Dermis blood vessel endothelial cell (primary cell): ENCODE measurements at regions not wholly inside any gene's neighbourhood (a gene's known extent, or its start where the extent isn't known, plus 50 kb on each side); places are given as distances from the start of the nearest gene placed in this dataset.

Source experiments
- DNase-seq: peaks from one replicate; pipeline ENCODE4 v3.0.0; 2010

DNA sequence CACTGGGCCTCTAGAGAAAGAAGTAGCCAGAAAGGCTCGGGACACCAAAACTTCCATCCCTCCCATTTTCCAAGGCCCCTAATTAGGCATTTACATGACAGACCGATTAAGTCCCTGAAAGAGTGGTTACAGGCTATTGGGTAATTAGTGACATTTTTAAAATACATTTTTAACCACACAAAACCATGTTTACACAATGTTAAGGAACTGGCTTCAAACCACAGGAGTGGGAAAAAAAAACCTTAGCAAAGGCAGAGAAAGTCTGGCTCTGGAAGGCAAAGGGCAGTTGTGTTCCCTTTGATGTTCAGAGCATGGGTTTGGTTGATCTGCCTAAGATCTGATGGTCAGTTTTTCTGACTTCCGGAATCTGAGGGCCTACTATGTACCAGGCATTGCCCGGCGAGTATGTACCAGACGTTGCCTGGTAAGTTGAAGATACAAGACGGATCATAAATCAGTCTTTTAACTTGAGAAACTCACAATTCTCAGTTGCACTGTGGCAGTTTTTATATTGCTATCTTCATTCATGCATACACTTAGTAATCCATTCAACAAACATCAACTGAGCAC is 576.5 kb downstream of the MED13L start:
- DNase-seq: no peak

DNA sequence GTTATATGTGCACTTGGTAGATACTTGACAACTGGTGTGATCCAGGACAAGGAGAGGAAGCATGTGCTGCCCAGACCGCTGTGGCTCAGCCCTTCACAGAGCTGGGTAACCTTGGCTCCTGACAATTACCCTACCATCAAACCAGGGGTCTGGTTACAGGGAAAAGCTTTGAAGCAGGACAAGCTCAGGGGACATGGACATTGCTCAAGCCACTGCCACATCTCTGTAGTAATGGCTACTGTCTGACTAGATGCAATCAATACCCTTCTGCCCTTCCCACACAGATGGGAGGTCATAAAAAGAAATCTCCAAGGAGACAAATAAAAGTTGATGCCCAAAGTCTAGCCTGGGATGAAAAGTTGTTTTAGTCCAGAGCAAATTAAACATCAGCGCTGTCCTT is 577.4 kb downstream of the MED13L start:
- DNase-seq: no peak

DNA sequence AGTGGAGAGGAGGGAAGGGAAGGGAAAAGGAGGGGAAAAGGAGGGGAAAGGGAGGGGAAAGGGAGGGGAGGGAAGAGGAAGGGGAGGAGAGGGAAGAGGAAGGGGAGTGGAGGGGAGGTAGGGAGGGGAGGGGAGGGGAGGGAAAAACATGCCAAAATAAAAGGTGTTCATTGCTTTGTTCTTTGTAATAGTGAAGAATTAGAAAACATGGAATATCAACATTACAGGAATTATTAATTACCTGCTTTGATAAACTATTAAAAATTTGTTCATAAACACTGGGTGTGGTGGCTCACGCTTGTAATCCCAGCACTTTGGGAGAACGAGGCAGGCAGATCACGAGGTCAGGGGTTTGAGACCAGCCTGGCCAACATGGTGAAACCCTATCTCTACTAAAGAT is 579.2 kb downstream of the MED13L start:
- no peak for DNase-seq

DNA sequence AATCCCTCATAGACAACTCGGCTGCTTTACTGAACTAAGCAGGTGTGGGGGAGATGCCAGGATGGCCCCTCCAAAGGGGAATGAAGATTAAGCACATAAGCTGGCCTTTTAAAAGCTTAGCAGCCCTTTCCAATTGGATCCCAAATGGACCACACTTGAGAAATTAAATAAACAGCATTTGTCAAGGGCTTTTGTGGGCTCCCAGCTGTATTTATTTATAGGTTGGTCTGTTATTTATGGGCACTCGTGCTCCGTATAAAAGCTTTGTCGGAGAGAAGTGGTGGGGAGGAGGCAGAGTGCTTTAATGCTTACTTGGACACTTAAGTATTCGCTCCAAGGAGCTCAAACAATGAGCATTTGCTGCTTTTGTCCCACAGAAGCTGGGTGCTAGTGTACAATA is 580.2 kb downstream of the MED13L start:
- no peak for DNase-seq

- no peak for DNase-seq
Measured at GRCh38 chr12:115694564-115694963, 582.9 kb downstream of the MED13L start.

DNA sequence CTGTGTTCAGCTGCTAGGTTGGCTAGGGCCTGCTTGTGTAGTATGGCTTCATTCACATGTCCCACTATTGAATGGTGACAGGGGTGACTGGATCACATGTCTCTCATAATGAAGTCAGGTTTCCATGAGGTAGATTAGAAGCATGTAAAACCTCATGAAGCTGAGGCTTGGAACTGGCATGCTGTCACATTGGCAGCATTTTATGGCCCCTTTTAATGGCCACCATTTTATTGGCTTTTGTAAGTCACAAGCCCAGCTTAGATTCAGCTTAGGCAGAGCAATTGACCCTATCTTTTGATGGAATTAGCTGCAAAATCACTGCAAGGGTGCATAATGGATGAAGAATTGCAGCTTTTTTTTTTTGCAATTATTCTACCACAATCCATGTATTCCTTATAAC is 583.5 kb downstream of the MED13L start:
- DNase-seq: no peak

DNA sequence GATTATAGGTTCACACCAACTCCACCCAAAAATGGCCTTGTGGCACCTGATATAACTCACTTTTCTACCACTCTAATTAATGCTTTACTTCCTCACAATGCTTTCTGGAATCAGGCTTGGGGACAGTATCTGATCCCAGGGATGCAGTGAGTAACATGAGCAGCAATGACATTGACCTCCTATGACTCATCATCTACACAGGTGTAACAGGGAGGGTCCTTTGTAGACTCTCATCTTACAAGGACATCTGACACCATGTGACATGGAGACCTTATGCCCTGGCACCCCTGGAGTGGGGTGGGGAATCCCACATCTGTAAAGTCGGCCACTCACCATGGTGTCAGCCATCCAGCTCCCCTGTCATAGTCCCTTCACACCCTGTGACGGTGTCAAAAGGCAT is 586.4 kb downstream of the MED13L start:
- DNase-seq: no peak

DNA sequence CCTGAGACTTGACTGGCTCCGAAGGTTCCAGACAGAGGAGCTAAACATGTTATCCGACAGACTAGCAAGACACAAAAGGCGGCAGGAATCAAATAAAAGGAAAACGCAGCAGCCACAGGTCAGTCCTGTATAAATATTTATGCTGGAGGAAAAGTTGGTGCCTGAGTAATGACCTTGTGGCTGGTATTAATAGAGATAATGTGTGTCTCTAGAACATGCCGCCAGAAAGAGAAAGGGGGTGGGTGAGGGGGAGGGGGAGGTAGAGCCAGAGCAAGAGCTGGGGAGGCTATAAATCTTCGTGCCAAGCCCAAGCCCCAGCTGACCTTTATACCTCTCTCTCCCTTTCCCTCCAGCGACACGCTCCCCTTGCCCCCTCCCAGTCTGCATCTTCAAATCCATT is 590.4 kb downstream of the MED13L start:
- DNase-seq: no peak

DNA sequence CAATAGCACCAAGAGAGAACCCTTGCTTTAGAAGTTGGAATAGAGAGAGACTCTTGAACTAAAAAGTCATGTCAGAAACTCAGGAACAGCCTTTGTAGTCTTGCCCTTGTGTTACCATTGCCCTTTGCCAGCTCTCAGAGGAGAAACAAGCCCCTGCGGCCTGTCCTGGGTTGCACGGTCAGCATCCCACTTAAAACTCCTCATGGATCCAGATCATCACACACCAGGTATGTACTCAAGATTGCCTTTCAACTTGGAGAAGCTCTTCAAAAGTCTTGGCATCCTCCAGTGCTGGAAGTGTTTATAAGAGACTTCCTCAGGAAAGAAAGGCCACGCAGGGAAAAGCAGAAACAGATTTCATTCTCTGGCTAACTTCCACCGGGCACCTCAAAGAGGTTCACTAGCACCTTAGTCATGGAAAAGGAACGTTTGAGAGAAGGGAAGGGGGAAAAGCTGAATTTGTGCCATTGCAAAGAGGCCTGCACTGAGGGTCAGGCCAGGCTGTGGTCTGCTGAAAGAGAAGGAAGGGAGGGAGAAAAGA is 594.2 kb downstream of the MED13L start:
- no peak for DNase-seq

DNA sequence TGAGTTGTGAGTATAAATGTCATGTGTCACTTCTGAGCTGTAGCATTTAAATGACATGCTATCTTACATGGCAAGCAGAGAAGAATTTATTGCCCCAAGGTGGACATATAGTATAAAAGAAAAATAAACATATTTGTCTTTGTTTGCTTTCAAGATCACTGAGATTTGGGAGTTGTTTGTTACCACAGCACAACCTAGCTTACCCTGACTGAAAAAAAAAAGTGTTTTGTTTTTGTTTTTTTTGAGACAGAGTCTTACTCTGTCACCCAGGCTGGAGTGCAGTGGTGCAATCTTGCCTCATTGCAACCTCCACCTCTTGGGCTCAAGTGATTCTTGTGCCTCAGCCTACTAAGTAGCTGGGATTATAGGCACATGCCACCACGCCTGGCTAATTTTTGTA is 596.5 kb downstream of the MED13L start:
- DNase-seq: no peak

DNA sequence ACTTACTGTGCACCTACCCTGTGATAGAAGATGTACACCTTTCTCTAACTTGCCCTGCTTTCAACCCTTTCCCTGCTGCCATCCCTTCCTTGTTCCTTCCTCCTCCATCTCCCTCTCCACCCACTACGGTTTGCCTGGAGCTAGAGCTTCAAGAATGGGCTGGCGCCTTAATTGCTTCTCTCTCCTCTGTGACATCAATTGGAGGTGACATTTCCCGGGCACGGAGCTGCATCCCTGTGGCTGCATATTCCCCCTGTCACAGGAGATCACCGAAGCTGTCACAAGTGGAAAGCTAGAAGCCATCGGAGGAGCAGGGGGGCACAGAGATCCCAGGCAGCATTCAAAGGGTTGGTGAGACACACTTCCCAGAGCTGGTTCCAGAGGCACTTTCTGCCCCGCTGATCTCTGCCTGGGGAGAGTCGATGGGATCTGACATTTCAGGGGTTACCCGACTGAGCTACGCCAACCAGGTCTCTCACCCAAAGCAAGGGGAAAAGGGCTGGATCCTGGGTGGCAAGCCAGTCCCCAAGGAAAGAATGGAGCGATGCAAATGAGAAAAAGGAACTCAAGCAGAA is 604.9 kb downstream of the MED13L start:
- no peak for DNase-seq

DNA sequence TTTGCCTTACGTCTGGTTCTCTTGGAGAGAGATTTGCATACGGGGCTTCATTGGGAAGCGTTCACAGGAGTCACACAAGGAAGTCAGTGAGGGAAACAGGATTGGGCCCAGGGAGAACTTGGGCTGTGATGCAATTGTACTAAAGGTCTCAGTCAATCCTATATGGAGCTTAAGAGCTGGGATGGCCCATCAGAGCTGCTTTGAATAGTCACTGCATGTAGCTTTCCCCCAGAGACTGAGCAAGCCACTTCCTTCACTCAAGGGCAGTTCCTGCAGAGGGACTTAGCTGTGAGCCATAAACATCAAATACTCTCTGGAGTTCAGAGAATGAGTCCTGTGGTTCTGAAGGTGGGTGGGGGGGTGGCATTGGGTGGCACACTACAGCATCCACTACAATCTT is 605.4 kb downstream of the MED13L start:
- DNase-seq: no peak

GRCh38 chr12:115670869-115671268 is 606.6 kb downstream of the MED13L start:
- DNase-seq: no peak

- no peak for DNase-seq
Measured at GRCh38 chr12:115667116-115667515, 610.4 kb downstream of the MED13L start.

- DNase-seq: no peak
Measured at GRCh38 chr12:115666168-115666567, 611.3 kb downstream of the MED13L start.

DNA sequence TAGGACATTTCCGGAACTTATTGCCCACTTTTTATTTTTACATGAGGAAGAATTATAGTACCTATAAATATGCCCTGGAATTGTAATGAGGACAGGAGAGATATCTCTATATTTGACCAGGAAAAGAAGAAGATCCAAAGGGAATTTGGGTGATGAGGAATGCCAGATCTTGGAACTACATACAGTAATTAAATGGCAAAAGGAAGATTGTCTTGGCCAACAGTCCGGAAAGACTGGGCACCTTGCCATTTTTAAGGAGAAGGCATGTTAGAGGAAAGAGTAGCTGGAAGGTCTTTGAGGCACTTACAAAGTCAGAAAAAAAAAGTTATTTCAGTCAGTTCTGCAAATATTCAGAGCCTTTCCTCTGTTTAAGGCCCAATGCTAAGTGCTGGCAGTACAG is 616.4 kb downstream of the MED13L start:
- DNase-seq: peak; percentile 15

DNA sequence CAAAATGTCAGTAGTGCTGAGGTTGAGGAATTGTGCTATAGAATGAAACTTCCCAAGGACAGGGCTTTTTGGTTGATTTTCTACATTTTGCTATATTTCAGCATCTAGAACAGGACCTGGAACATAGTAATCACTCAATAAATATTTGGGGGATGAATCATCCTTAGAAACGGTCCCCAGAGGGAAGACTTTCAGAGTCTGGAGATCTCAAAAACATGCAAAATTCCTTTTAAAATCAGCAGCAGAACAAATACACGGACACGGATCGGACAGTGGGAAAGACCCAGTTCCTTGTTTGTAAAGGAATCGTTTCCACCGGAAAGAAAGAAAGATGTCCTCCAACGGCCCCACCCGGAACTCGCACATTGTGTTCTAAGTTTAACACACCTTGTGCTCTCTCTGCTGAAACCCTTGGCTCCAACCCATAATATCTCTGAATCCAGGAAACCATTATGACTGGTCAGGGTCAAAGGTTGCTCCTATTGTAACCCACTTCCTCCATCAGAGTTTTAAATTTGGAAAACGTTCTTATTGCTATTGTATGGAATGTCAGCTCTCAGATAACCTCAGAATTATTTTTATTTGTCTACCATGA is 617.2 kb downstream of the MED13L start:
- peak; percentile 46 for DNase-seq

- DNase-seq: no peak
Measured at GRCh38 chr12:115659422-115659821, 618.1 kb downstream of the MED13L start.

DNA sequence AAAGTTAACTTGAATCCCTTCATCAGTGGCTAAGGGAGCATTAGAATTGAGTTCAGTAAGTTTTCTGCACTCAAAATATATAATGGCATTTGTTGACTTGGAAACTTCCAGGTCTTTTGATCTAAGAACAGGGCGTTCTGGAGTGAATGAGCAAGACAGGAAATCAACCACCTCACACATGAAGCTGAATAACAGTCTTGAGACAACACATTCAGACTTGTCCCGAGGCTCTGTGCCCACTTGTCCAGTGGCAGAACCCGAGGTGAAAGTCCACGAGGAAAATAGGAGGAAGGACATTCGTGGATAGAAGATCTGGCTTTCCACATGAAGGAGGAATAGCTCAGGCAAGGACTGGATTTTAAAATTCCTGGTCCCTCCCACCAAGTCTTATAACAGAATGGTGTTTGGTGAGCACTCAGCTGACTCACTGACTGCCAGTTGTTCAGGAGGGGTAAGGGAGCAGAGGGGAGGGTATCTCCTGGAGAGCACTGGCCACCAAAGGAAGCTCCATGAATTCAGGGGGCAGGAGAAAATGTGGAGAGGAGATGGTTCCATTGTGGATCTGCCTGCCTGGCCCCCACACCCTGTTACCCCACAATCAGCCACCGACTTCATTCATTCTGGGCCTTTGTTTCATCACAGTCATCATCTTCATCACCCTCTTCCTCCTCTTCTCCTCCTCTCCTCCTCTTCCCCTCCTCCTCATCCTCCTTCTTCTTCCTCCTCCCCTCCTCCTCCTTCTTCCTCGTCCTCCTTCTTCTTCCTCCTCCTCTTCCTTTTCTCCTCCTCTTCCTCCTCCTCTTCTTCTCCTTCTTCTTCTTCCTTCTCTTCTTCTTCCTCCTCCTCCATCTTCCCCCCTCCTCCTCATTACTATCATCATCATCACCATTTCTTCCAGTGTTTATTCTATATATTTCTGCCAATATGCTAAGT is 620.1 kb downstream of the MED13L start:
- no peak for DNase-seq

DNA sequence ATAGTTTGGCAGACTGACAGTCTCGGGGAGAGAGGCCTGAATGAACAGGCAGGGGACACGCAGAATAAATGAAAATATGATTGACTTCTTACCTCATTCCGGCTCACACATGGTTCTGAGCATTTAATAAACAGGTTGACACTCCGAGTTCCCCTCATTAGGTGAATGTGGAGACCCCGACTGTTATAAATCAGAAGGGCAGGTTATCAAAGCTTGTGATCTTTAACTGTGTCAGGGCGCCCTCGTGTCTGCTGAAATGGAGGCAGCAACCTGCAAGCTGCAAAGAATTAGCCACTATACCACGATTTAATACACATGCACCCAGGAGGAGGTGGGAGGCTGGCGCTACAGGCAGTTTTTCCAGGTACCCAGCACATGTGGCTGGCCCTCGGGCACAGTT is 627.5 kb downstream of the MED13L start:
- no peak for DNase-seq

DNA sequence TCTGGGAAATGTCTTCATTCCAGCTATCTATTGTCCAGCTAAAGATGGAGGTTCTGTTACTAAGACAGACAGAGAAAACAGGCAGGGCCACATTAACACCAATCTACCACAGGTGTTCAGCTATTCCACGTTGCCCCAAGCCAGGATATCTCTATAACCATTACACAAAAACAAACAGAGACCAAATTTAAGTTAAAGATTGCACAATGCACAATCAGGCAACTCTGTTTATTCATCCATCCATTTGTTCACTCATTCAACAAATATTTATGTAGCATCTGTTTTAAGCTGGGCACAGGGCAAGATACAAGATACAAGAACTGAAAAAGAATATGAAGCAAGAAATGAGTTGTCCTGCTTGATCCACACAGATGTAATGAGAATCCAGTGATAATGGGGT is 629.0 kb downstream of the MED13L start:
- DNase-seq: no peak

DNA sequence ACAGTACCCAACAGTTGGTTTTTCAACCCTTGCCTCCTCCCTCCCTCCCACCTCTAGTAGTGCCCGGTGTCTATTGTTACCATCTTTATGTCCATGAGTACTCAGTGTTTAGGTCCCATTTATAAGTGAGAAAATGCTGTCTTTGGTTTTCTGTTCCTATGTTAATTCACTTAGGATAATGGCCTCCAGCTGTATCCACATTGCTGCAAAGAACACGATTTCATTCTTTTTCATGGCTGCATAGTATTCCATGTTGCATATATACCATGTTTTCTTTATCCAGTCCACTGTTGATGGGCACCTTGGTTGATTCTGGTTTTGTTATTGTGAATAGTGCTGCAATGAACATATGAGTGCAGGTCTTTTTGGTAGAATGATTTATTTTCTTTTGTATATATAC is 631.3 kb downstream of the MED13L start:
- no peak for DNase-seq

- no peak for DNase-seq
Measured at GRCh38 chr12:115640929-115641328, 636.6 kb downstream of the MED13L start.

DNA sequence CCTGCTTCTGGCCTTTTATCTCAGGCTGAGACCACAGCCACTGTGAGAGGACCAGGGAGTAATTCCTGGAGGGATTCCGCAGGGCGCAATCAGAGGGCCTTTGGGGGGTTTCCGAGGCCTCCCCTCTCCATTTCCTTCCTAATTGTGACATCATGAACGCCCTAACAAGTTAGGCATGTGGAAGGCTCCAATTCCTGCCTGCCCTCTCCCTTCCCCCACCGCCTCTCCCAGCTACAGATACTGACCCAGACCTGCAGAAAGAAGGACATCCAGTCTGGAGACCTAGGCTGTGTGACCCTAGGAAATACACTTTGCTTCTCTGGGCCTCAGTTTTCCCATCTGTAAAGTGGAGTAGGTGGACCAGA is 637.9 kb downstream of the MED13L start:
- DNase-seq: no peak
